Esophagus muscularis mucosa (tissue), 4 donors: ENCODE measurements at regions not wholly inside any gene's neighbourhood (a gene's known extent, or its start where the extent isn't known, plus 50 kb on each side); places are given as distances from the start of the nearest gene placed in this dataset.

Source experiments
- EP300 ChIP-seq: sonication (generic); formaldehyde crosslinking; IDR thresholded peaks from one replicate; pipeline ENCODE4 v1.6.1; 2017; ENCODE audit warnings: antibody characterized with exemption
- POLR2A ChIP-seq: fragments of 450-650 bp; IDR thresholded peaks from one replicate; pipeline ENCODE4 v1.6.1; 2017; ENCODE audit warnings: antibody characterized with exemption, moderate library complexity, mild to moderate bottlenecking, low read depth
- POLR2AphosphoS5 ChIP-seq, 2 donors: sonication (generic); formaldehyde crosslinking; IDR thresholded peaks; one replicate each; pipeline ENCODE4 v1.6.1; 2017; ENCODE audit warnings: antibody characterized with exemption in 2 of 2
- TF ChIP-seq, protein P1 (sequence below), 3 experiments: fragments of 200-600 bp in 2 of 3; fragments of 450-650 bp in 1 of 3; sonication (generic) in 2 of 3; IDR thresholded peaks; one replicate each; pipeline ENCODE4 v1.5.1; 2017 to 2019; ENCODE audit warnings: antibody characterized with exemption in 3 of 3, mild to moderate bottlenecking in 2 of 3, moderate library complexity in 1 of 3

DNA sequence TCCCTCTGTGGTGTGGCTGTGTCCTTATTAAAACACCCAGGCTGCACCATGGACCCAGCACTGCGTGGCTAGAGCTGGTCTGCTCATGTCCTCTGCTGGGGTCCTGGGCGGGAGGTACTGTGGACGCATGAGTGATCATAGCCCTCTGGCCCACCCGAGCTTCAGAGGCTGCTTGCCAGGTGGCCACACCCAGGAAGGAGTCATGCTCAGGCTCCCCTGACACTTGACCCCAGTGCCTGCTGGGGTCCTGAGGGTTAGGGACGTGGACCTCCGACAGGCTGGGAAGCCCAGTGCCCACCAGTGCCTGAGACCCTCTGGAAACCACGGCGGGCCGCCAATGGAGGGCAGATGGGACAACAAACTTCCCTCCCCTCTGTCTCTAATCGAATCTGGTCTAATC lies 66.3 kb upstream of the HS6ST1 start:
- TF ChIP-seq, protein P1, sequence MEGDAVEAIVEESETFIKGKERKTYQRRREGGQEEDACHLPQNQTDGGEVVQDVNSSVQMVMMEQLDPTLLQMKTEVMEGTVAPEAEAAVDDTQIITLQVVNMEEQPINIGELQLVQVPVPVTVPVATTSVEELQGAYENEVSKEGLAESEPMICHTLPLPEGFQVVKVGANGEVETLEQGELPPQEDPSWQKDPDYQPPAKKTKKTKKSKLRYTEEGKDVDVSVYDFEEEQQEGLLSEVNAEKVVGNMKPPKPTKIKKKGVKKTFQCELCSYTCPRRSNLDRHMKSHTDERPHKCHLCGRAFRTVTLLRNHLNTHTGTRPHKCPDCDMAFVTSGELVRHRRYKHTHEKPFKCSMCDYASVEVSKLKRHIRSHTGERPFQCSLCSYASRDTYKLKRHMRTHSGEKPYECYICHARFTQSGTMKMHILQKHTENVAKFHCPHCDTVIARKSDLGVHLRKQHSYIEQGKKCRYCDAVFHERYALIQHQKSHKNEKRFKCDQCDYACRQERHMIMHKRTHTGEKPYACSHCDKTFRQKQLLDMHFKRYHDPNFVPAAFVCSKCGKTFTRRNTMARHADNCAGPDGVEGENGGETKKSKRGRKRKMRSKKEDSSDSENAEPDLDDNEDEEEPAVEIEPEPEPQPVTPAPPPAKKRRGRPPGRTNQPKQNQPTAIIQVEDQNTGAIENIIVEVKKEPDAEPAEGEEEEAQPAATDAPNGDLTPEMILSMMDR (IDR thresholded peaks at IDR 0.05), result no peak
- no peak for TF ChIP-seq POLR2A
- TF ChIP-seq POLR2AphosphoS5 (IDR thresholded peaks at IDR 0.05), result no peak
- no peak for TF ChIP-seq EP300
